Left forelimb (tissue), 1 donor: ENCODE measurements at regions not wholly inside any gene's neighbourhood (a gene's known extent, or its start where the extent isn't known, plus 50 kb on each side); places are given as distances from the start of the nearest gene placed in this dataset.

ENCODE experiments used
- DNase-seq: peaks from one replicate; pipeline ENCODE4 v3.0.0-alpha.2; 2018; ENCODE audit warnings: low spot score

- DNase-seq = no peak
Observed at GRCh38 chr17:68660302-68660701, 59.1 kb upstream of the FAM20A start.

- DNase-seq = no peak
Observed at GRCh38 chr17:68658999-68659780, 58.0 kb upstream of the FAM20A start.

GRCh38 chr17:68657576-68657975 is 56.4 kb upstream of the FAM20A start:
- no peak for DNase-seq

GRCh38 chr17:68657166-68657565 is 56.0 kb upstream of the FAM20A start:
- DNase-seq = no peak

- no peak for DNase-seq
Observed at GRCh38 chr17:68656666-68657065, 55.5 kb upstream of the FAM20A start.
